HepG2 (cell line): ENCODE measurements at regions not wholly inside any gene's neighbourhood (a gene's known extent, or its start where the extent isn't known, plus 50 kb on each side); places are given as distances from the start of the nearest gene placed in this dataset.

Experiments used
- ATAC-seq: fragments of 200-7000 bp; cut with Tn5 transposase; 3 replicates; pipeline ENCODE4 v1.9.1; 2020; ENCODE audit warnings: mild to moderate bottlenecking, moderate library complexity
- BruUV-seq: library from RNA; stranded (reverse); fragments of 400-500 nt; replicated peaks from 2 replicates; lab custom pipeline; 2021; lab: Mats Ljungman, UMichigan
- CTCF ChIA-PET: fragments of 300-600 bp; formaldehyde crosslinking; extraction: SDS; loops from one replicate; lab custom pipeline; 2021; ENCODE audit warnings: low total read pairs, inconsistent platforms, low intra/inter-chr PET ratio; lab: Yijun Ruan, JAX
- POLR2A ChIA-PET: fragments of 350-600 bp; sonication (Branson Sonifier 250); formaldehyde crosslinking; loops from one replicate; lab custom pipeline; 2020; ENCODE audit warnings: antibody characterized with exemption, inconsistent platforms; lab: Yijun Ruan, JAX
- DNase-seq: peaks from one replicate; pipeline ENCODE4 v3.0.0-alpha.2; 2015; ENCODE audit warnings: low spot score
- FAIRE-seq: peaks from 3 replicates; lab custom pipeline; 2011; peaks lifted over from hg19 to GRCh38; lab: Jason Lieb, UNC
- H2AFZ ChIP-seq: one replicate; pipeline ENCODE4 v1.6.1; 2011; ENCODE audit warnings: low read length, inconsistent platforms
- H3K27ac ChIP-seq: fragments of 300-600 bp; 3 replicates; pipeline ENCODE4 v1.8.0; 2011; ENCODE audit warnings: mixed run types, mild to moderate bottlenecking, mixed read lengths, low read length, inconsistent platforms; ENCODE audit not compliant: insufficient read depth; ENCODE audit errors: extremely low read length
- H3K27me3 ChIP-seq, 2 experiments: fragments of 200-600 bp in 1 of 2; 2 replicates in 1 of 2; 3 replicates in 1 of 2; pipeline versions ENCODE4 v1.6.0 to v1.8.0; 2011; ENCODE audit warnings: low read length in 2 of 2, mild to moderate bottlenecking in 2 of 2, moderate library complexity in 2 of 2, inconsistent platforms in 1 of 2; ENCODE audit not compliant: insufficient read depth in 2 of 2, control insufficient read depth in 1 of 2
- H3K36me3 ChIP-seq, 2 experiments: fragments of 200-600 bp in 1 of 2; replicated peaks in 1 of 2; 2 replicates in 1 of 2; 3 replicates in 1 of 2; pipeline versions ENCODE4 v1.5.1 to v1.8.0; 2011; ENCODE audit warnings: low read length in 2 of 2, inconsistent platforms in 1 of 2; ENCODE audit not compliant: insufficient read depth in 2 of 2, control insufficient read depth in 1 of 2
- H3K4me1 ChIP-seq: 2 replicates; pipeline ENCODE4 v1.5.1; 2012; ENCODE audit warnings: low read length, inconsistent platforms; ENCODE audit not compliant: insufficient read depth
- H3K4me2 ChIP-seq: 2 replicates; pipeline ENCODE4 v1.6.0; 2011; ENCODE audit warnings: low read depth, low read length, inconsistent platforms
- H3K4me3 ChIP-seq, 3 experiments: fragments of 200-600 bp in 1 of 3; sonication (generic), shearing (Covaris generic) in 1 of 3; replicated peaks in 1 of 3; 2 replicates each; pipeline ENCODE4 v1.5.1; 2011 to 2016; ENCODE audit warnings: low read length in 3 of 3, inconsistent platforms in 2 of 3, low read depth in 2 of 3, mild to moderate bottlenecking in 2 of 3, control low read depth in 1 of 3, mixed read lengths in 1 of 3; ENCODE audit not compliant: insufficient read depth in 1 of 3
- H3K79me2 ChIP-seq: one replicate; pipeline ENCODE4 v1.6.1; 2011; ENCODE audit warnings: low read length, inconsistent platforms; ENCODE audit not compliant: insufficient read depth
- H3K9ac ChIP-seq: 2 replicates; pipeline ENCODE4 v1.6.0; 2011; ENCODE audit warnings: mild to moderate bottlenecking, low read depth, low read length, inconsistent platforms; ENCODE audit not compliant: insufficient read depth
- H3K9me3 ChIP-seq: 2 replicates; pipeline ENCODE4 v1.5.1; 2012; ENCODE audit warnings: mild to moderate bottlenecking, low read length
- H4K20me1 ChIP-seq: 2 replicates; pipeline ENCODE4 v1.6.0; 2011; ENCODE audit warnings: inconsistent platforms, mild to moderate bottlenecking, low read length, moderate library complexity; ENCODE audit not compliant: insufficient read depth
- CCAR2 ChIP-seq: fragments of 200-400 bp; formaldehyde crosslinking; optimal IDR thresholded peaks from 2 replicates; pipeline ENCODE3; 2018; ENCODE audit warnings: low read depth, mild to moderate bottlenecking, low read length, moderate library complexity
- CHD2 ChIP-seq: IDR thresholded peaks from 2 replicates; pipeline ENCODE4 v1.6.1; 2011; ENCODE audit warnings: low read depth, low read length, improper control_type of control experiment
- HDAC2 ChIP-seq: sonication (generic); formaldehyde crosslinking; IDR thresholded peaks from 2 replicates; pipeline ENCODE4 v1.4.0; 2020; ENCODE audit warnings: missing genetic modification reagents
- IKZF4 ChIP-seq: sonication (generic); formaldehyde crosslinking; IDR thresholded peaks from 2 replicates; pipeline ENCODE4 v1.5.1; 2020; ENCODE audit warnings: borderline replicate concordance, mild to moderate bottlenecking, low read depth, missing genetic modification reagents; ENCODE audit errors: not compliant biosample characterization
- JUN ChIP-seq: sonication (generic); formaldehyde crosslinking; IDR thresholded peaks from 2 replicates; pipeline ENCODE4 v1.4.0; 2020; ENCODE audit warnings: mild to moderate bottlenecking, missing genetic modification reagents
- JUNB ChIP-seq: sonication (generic); formaldehyde crosslinking; IDR thresholded peaks from 2 replicates; pipeline ENCODE4 v1.8.0; 2022; ENCODE audit warnings: missing genetic modification reagents, mild to moderate bottlenecking, borderline replicate concordance
- MYC ChIP-seq: sonication (generic); formaldehyde crosslinking; IDR thresholded peaks from 2 replicates; pipeline ENCODE4 v1.9.0; 2021; ENCODE audit warnings: missing genetic modification reagents, borderline replicate concordance
- NR2F1 ChIP-seq, 2 experiments: fragments of 450-650 bp in 1 of 2; formaldehyde crosslinking in 1 of 2; IDR thresholded peaks; 2 replicates each; pipeline versions ENCODE4 v1.5.0 to v1.6.1; 2016 to 2020; ENCODE audit warnings: mild to moderate bottlenecking in 1 of 2, missing compliant biosample characterization in 1 of 2, missing genetic modification reagents in 1 of 2, moderate library complexity in 1 of 2
- PCBP1 ChIP-seq: fragments of 200-400 bp; formaldehyde crosslinking; IDR thresholded peaks from 2 replicates; pipeline ENCODE4 v1.6.1; 2017; ENCODE audit warnings: mild to moderate bottlenecking, low read depth, low read length, borderline replicate concordance
- POGK ChIP-seq: sonication (generic); formaldehyde crosslinking; conservative IDR thresholded peaks from 2 replicates; pipeline ENCODE4 v1.8.0; 2022; ENCODE audit warnings: mild to moderate bottlenecking, moderate library complexity, missing genetic modification reagents
- SMAD3 ChIP-seq: sonication (generic); formaldehyde crosslinking; IDR thresholded peaks from 2 replicates; pipeline ENCODE4 v1.4.0; 2020; ENCODE audit warnings: missing genetic modification reagents
- SNAI1 ChIP-seq: sonication (generic); formaldehyde crosslinking; IDR thresholded peaks from 2 replicates; pipeline ENCODE4 v1.5.0; 2020; ENCODE audit warnings: mild to moderate bottlenecking, missing genetic modification reagents, borderline replicate concordance
- TEAD3 ChIP-seq: optimal IDR thresholded peaks from 2 replicates; pipeline ENCODE3; 2016; ENCODE audit warnings: borderline replicate concordance
- ZNF326 ChIP-seq: sonication (generic); formaldehyde crosslinking; IDR thresholded peaks from 2 replicates; pipeline ENCODE4 v1.4.0; 2020; ENCODE audit warnings: missing genetic modification reagents, borderline replicate concordance
- ZNF331 ChIP-seq: sonication (generic); formaldehyde crosslinking; IDR thresholded peaks from 2 replicates; pipeline ENCODE4 v1.4.0; 2020; ENCODE audit warnings: missing genetic modification reagents
- ZNF775 ChIP-seq: sonication (generic); formaldehyde crosslinking; IDR thresholded peaks from 2 replicates; pipeline ENCODE4 v1.4.0; 2020; ENCODE audit warnings: missing genetic modification reagents, mild to moderate bottlenecking, moderate library complexity, borderline replicate concordance
- in situ Hi-C: cut with HindIII; loops from 2 replicates; pipeline ENCODE4 v1.10.0; 2017; ENCODE audit warnings: low pct_unique_long_range_greater_than_20kb; ENCODE audit not compliant: extremely low pct_ligation_motif_present
- intact Hi-C: fragments of 100-400 bp; cut with micrococcal nuclease; formaldehyde crosslinking; loops from one replicate; pipeline ENCODE4 v1.10.0; 2022; ENCODE audit not compliant: unreplicated experiment
- TF ChIP-seq, protein P1 (sequence below): sonication (generic); formaldehyde crosslinking; IDR thresholded peaks from 2 replicates; pipeline ENCODE4 v1.4.0; 2020; ENCODE audit warnings: low read depth, missing genetic modification reagents
- TF ChIP-seq, protein P2 (sequence below): sonication (generic); formaldehyde crosslinking; IDR thresholded peaks from 2 replicates; pipeline ENCODE4 v1.8.1; 2023; ENCODE audit warnings: mild to moderate bottlenecking, inconsistent platforms, moderate library complexity, missing genetic modification reagents, borderline replicate concordance

- ChIA-PET POLR2A (no interaction called here), CTCF (no interaction called here)
- Histone ChIP-seq H3K4me2 (no peak overlapping the region), H4K20me1 (no peaks in the 10 kb centered on the region), H3K4me3 (no peak overlapping the region), H2AFZ (no peak overlapping the region), H3K27ac (no peak overlapping the region), H3K36me3 (no peaks in the 10 kb centered on the region), H3K9ac (no peak overlapping the region), H3K9me3 (no peaks in the 10 kb centered on the region), H3K27me3 (no peaks in the 10 kb centered on the region), H3K79me2 (no peaks in the 10 kb centered on the region), H3K4me1 (no peaks in the 10 kb centered on the region)
- TF ChIP-seq ZNF331 (CRISPR knock-in tag) (no peak), IKZF4 (CRISPR knock-in tag) (no peak), JUN (no peak), POGK (CRISPR knock-in tag) (no peak), CCAR2 (no peak), TEAD3 (CRISPR knock-in tag) (no peak), NR2F1 (CRISPR knock-in tag; IDR thresholded peaks at IDR 0.05) (no peak), SNAI1 (CRISPR knock-in tag) (no peak), CHD2 (no peak), SMAD3 (CRISPR knock-in tag) (no peak), PCBP1 (no peak), JUNB (CRISPR knock-in tag) (no peak), MYC (CRISPR knock-in tag) (no peak), HDAC2 (CRISPR knock-in tag) (no peak), ZNF775 (CRISPR knock-in tag) (no peak), ZNF326 (CRISPR knock-in tag) (no peak)
- TF ChIP-seq, protein P1, sequence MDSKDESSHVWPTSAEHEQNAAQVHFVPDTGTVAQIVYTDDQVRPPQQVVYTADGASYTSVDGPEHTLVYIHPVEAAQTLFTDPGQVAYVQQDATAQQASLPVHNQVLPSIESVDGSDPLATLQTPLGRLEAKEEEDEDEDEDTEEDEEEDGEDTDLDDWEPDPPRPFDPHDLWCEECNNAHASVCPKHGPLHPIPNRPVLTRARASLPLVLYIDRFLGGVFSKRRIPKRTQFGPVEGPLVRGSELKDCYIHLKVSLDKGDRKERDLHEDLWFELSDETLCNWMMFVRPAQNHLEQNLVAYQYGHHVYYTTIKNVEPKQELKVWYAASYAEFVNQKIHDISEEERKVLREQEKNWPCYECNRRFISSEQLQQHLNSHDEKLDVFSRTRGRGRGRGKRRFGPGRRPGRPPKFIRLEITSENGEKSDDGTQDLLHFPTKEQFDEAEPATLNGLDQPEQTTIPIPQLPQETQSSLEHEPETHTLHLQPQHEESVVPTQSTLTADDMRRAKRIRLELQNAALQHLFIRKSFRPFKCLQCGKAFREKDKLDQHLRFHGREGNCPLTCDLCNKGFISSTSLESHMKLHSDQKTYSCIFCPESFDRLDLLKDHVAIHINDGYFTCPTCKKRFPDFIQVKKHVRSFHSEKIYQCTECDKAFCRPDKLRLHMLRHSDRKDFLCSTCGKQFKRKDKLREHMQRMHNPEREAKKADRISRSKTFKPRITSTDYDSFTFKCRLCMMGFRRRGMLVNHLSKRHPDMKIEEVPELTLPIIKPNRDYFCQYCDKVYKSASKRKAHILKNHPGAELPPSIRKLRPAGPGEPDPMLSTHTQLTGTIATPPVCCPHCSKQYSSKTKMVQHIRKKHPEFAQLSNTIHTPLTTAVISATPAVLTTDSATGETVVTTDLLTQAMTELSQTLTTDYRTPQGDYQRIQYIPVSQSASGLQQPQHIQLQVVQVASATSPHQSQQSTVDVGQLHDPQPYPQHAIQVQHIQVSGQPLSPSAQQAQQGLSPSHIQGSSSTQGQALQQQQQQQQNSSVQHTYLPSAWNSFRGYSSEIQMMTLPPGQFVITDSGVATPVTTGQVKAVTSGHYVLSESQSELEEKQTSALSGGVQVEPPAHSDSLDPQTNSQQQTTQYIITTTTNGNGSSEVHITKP (CRISPR knock-in tag): no peak
- TF ChIP-seq, protein P2, sequence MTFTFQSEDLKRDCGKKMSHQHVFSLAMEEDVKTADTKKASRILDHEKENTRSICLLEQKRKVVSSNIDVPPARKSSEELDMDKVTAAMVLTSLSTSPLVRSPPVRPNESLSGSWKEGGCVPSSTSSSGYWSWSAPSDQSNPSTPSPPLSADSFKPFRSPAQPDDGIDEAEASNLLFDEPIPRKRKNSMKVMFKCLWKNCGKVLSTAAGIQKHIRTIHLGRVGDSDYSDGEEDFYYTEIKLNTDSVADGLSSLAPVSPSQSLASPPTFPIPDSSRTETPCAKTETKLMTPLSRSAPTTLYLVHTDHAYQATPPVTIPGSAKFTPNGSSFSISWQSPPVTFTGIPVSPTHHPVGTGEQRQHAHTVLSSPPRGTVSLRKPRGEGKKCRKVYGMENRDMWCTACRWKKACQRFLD (CRISPR knock-in tag): no peak
- BruUV-seq: no TSS peak
- DNase-seq (no peak), ATAC-seq (no peak), FAIRE-seq (no peak)
- intact Hi-C loops: no loop called here
- in situ Hi-C loops: no loop called here
Observed at GRCh38 chr6:130677312-130677711, 149.9 kb upstream of the SMLR1 start.
